Right atrium auricular region (tissue), 2 donors: ENCODE measurements at regions not wholly inside any gene's neighbourhood (a gene's known extent, or its start where the extent isn't known, plus 50 kb on each side); places are given as distances from the start of the nearest gene placed in this dataset.

ENCODE experiments used
- DNase-seq: peaks from one replicate; pipeline ENCODE4 v3.0.0-alpha.2; 2019; ENCODE audit warnings: low spot score
- H3K27ac ChIP-seq, 2 donors: fragments of 200-600 bp; sonication (generic); 1 replicate in 1 of 2; 2 replicates in 1 of 2; pipeline ENCODE4 v1.5.1; 2016 to 2019
- H3K27me3 ChIP-seq, 2 donors: fragments of 200-600 bp; sonication (generic); one replicate each; pipeline versions ENCODE4 v1.5.1 to v1.6.0; 2017 to 2019
- H3K36me3 ChIP-seq: fragments of 200-600 bp; sonication (generic); one replicate; pipeline ENCODE4 v1.5.1; 2016
- H3K4me1 ChIP-seq, 2 donors: fragments of 200-600 bp; sonication (generic); one replicate each; pipeline versions ENCODE4 v1.5.1 to v1.6.0; 2017 to 2019
- H3K4me3 ChIP-seq, 2 donors: fragments of 200-600 bp; sonication (generic); 1 replicate in 1 of 2; 2 replicates in 1 of 2; pipeline ENCODE4 v1.5.1; 2017 to 2019; ENCODE audit warnings: mild to moderate bottlenecking in 1 of 2, moderate library complexity in 1 of 2
- H3K9me3 ChIP-seq, 2 donors: fragments of 200-600 bp; sonication (generic); one replicate each; pipeline ENCODE4 v1.5.1; 2019
- TF ChIP-seq, protein P1 (sequence below), 2 donors: fragments of 200-600 bp; sonication (generic); IDR thresholded peaks; one replicate each; pipeline ENCODE4 v1.5.1; 2019; ENCODE audit warnings: antibody characterized with exemption in 2 of 2

GRCh38 chr2:58686776-58687175 is 445.7 kb upstream of the FANCL start:
- Histone ChIP-seq H3K27me3 (no peaks in the 10 kb centered on the region), H3K4me3 (no peak overlapping the region), H3K36me3 (no peaks in the 10 kb centered on the region), H3K9me3 (peaks cover 0 to 6% of the 10 kb centered on the region in 2 donors), H3K4me1 (no peaks in the 10 kb centered on the region), H3K27ac (no peak overlapping the region)
- no peak for DNase-seq
- TF ChIP-seq, protein P1, sequence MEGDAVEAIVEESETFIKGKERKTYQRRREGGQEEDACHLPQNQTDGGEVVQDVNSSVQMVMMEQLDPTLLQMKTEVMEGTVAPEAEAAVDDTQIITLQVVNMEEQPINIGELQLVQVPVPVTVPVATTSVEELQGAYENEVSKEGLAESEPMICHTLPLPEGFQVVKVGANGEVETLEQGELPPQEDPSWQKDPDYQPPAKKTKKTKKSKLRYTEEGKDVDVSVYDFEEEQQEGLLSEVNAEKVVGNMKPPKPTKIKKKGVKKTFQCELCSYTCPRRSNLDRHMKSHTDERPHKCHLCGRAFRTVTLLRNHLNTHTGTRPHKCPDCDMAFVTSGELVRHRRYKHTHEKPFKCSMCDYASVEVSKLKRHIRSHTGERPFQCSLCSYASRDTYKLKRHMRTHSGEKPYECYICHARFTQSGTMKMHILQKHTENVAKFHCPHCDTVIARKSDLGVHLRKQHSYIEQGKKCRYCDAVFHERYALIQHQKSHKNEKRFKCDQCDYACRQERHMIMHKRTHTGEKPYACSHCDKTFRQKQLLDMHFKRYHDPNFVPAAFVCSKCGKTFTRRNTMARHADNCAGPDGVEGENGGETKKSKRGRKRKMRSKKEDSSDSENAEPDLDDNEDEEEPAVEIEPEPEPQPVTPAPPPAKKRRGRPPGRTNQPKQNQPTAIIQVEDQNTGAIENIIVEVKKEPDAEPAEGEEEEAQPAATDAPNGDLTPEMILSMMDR (IDR thresholded peaks at IDR 0.05): no peak

- H3K4me3 ChIP-seq: no peak overlapping the region
- no peaks in the 10 kb centered on the region for H3K4me1 ChIP-seq
- peaks cover 0 to 8% of the 10 kb centered on the region in 2 donors for H3K9me3 ChIP-seq
- H3K27ac ChIP-seq: no peak overlapping the region
- no peak for DNase-seq
- H3K36me3 ChIP-seq: no peaks in the 10 kb centered on the region
- H3K27me3 ChIP-seq: no peaks in the 10 kb centered on the region
- TF ChIP-seq, protein P1 (IDR thresholded peaks at IDR 0.05): no peak
Observed at GRCh38 chr2:58680755-58681310, 439.7 kb upstream of the FANCL start.

DNA sequence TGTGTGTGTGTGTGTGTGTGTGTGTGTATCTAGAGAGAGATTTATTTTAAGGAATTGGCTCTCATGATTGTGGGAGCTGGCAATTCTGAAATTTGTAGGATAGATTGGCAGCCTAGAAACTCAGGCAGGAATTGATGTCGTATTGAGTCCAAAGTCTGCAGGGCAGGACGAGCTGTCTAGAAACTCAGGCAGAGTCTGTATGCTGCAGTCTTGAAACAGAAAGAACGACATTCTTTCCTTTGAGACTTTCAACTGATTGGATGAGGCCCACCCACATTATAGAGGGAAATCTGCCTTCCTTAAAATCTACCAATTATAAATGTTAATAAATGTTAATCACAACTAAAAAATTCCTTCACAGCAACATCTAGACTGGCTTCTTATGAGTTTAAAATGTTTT is 436.6 kb upstream of the FANCL start:
- no peak for DNase-seq
- no peaks in the 10 kb centered on the region for H3K27me3 ChIP-seq
- no peaks in the 10 kb centered on the region for H3K4me1 ChIP-seq
- peaks cover 0 to 8% of the 10 kb centered on the region in 2 donors for H3K9me3 ChIP-seq
- TF ChIP-seq, protein P1 (IDR thresholded peaks at IDR 0.05): no peak
- no peak overlapping the region for H3K4me3 ChIP-seq
- H3K27ac ChIP-seq: no peak overlapping the region
- H3K36me3 ChIP-seq: no peaks in the 10 kb centered on the region

DNA sequence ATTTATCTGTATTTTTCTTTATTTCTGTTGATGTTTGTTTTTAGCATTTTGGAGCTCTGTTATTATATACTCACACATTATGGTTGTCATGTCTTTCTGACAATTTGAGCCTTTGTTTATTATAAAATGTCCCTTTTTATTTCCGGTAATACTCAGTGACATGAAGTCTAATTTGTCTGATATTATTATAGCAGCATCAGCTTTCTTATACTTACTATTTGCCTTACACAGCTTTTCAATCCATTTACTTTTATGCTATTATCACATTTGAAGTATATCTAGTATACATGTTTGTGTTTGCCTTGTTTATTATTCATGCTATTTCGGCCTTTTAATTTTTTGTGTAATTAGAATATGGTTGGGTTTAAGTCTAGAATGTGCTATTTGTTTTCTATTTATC is 430.6 kb upstream of the FANCL start:
- no peak overlapping the region for H3K27ac ChIP-seq

DNA sequence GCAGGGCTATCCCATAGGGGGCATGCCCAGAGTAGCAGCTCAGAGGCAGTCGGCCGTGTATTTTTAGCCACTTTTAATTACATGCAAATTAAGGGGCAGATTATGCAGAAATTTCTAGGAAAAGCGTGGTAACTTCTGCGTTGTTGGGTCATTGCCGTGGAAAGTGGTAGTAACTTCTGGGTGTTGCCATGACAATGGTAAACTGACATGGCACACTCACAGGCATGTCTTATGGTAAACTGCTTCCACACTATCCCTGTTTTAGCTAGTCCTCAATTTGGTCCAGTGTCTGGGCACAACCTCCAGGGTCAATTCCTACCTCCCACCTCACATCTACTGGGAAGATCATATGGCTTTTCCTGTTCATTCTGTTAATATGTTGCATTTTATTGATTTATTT is 428.9 kb upstream of the FANCL start:
- Histone ChIP-seq H3K9me3 (peaks cover 0 to 4% of the 10 kb centered on the region in 2 donors), H3K27me3 (no peaks in the 10 kb centered on the region), H3K4me1 (no peaks in the 10 kb centered on the region), H3K36me3 (no peaks in the 10 kb centered on the region), H3K27ac (no peak overlapping the region), H3K4me3 (no peak overlapping the region)
- DNase-seq: no peak
- TF ChIP-seq, protein P1 (IDR thresholded peaks at IDR 0.05): no peak

More for the DNA sequence above, 430.6 kb upstream of the FANCL start:
- Histone ChIP-seq H3K4me3 (no peak overlapping the region), H3K36me3 (no peaks in the 10 kb centered on the region), H3K4me1 (no peaks in the 10 kb centered on the region), H3K9me3 (peaks cover 0 to 4% of the 10 kb centered on the region in 2 donors), H3K27me3 (no peaks in the 10 kb centered on the region)
- DNase-seq: no peak
- TF ChIP-seq, protein P1 (IDR thresholded peaks at IDR 0.05): no peak

GRCh38 chr2:58667137-58667774 is 426.1 kb upstream of the FANCL start:
- H3K9me3 ChIP-seq: peaks cover 0 to 4% of the 10 kb centered on the region in 2 donors
- H3K27me3 ChIP-seq: no peaks in the 10 kb centered on the region
- no peak for DNase-seq
- H3K36me3 ChIP-seq: no peaks in the 10 kb centered on the region
- no peak overlapping the region for H3K4me3 ChIP-seq
- no peak overlapping the region for H3K27ac ChIP-seq
- TF ChIP-seq, protein P1 (IDR thresholded peaks at IDR 0.05): no peak
- no peaks in the 10 kb centered on the region for H3K4me1 ChIP-seq
